ENCODE measurements at regions not wholly inside any gene's neighbourhood (a gene's known extent, or its start where the extent isn't known, plus 50 kb on each side); places are given as distances from the start of the nearest gene placed in this dataset.
A peak's percentile ranks its signal among the peaks of the same experiment; 100 is the strongest.
"Not testable (repeated sequence)": the region's sequence is repeated elsewhere in the genome, so short reads cannot be mapped to it uniquely, and the experiment has no call there.

DNA sequence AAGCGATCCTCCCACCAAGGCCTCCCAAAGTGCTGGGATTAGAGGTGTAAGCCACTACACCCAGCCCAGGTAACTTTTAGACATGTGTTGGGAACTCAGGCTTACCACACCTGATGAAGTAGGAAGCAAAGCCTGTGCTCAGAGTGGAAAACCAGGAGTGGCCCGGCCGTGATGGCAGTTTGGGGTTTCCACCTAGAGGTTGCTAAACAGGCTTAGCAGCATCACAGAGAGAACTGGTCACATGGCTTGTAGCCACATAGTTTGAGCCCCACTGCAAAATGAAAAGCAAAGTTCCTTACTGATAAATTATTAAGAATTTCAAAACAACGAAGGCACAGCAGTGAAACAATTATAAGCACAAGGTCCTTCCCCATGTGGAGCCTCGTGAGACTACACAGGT lies 142.6 kb upstream of the CXADR start:
- Mint-ChIP-seq H3K9me3 (no peaks in the 10 kb centered on the region), H3K27me3 (peaks cover 9% of the 10 kb centered on the region)
- CTCF ChIA-PET, result no interaction called here

DNA sequence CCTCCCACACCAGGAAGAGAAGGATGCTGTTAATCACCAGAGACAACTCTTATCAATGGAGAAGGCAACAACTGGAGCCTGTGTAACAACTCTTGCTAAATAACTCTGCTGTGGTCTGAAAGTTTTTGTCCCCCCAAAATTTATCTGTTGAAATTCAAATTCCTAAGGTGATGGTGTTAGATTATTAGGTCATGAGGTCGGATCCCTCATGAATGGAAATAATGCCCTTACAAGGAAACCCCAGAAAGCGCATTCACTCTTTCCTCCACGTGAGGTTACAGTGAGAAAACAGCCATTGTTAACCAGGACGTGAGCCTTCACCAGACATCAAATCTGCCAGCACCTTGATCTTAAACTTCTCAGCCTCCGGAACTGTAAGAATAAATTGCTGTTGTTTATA lies 141.9 kb upstream of the CXADR start:
- Mint-ChIP-seq H3K27ac (no peak overlapping the region), H3K27me3 (peaks cover 9% of the 10 kb centered on the region), H3K9me3 (no peaks in the 10 kb centered on the region), H3K36me3 (ENCODE audit: low read depth) (no peaks in the 10 kb centered on the region), H3K4me1 (no peaks in the 10 kb centered on the region), H3K4me3 (no peak overlapping the region)
- ChIA-PET CTCF (no interaction called here), POLR2A (no interaction called here)
- DNase-seq, result no peak

More for the DNA sequence above, 142.6 kb upstream of the CXADR start:
- Mint-ChIP-seq H3K4me1 (no peaks in the 10 kb centered on the region), H3K27ac (no peak overlapping the region), H3K36me3 (ENCODE audit: low read depth) (no peaks in the 10 kb centered on the region), H3K4me3 (no peak overlapping the region)
- POLR2A ChIA-PET, result no interaction called here
- no peak for DNase-seq

DNA sequence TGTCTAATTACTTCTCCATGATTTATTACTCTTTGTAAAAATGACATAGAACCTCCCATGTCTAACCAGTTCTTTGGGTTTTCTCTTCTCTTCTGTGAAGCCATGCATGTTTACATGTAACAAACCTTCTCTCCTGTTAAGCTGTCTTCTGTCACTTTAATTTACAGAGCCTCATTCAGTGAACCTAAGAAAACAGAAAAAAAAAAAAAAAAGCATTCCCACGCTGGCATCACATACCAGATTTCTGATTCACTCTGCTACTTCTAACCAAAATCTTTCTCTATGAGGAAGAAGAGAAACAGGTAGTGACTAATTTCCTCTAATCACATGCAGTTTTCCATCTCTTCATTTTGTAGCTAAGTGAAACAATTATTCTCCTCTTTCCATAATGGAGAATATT lies 141.4 kb upstream of the CXADR start:
- Mint-ChIP-seq H3K27me3 (peaks cover 9% of the 10 kb centered on the region), H3K4me1 (no peaks in the 10 kb centered on the region), H3K9me3 (no peaks in the 10 kb centered on the region), H3K4me3 (no peak overlapping the region), H3K36me3 (ENCODE audit: low read depth) (no peaks in the 10 kb centered on the region), H3K27ac (no peak overlapping the region)
- POLR2A ChIA-PET, result no interaction called here
- DNase-seq, result no peak
- CTCF ChIA-PET, result no interaction called here

DNA sequence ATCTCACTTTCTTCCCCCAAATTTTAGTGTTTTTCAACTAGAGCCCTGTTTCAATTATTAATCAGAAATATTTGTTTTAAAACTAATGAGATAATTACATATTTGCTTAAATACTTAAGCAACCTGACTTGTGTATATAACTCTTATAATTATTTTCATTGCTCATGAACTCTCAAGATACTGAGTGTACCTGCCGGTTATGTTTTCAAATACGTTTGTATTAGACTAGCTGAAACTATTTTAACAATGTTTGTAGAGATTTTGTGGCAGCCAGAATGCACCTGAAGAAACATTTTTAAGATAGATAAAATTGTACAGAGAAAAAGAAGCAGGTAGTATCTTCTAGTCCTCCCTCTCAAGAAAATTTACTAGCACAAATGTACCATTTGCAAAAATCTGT lies 140.6 kb upstream of the CXADR start:
- no peaks in the 10 kb centered on the region for H3K4me1 Mint-ChIP-seq
- H3K9me3 Mint-ChIP-seq, result no peaks in the 10 kb centered on the region
- H3K36me3 Mint-ChIP-seq (ENCODE audit: low read depth), result no peaks in the 10 kb centered on the region
- H3K27me3 Mint-ChIP-seq, result peaks cover 9% of the 10 kb centered on the region
- DNase-seq, result no peak
- ChIA-PET CTCF (no interaction called here), POLR2A (no interaction called here)
- no peak overlapping the region for H3K27ac Mint-ChIP-seq
- H3K4me3 Mint-ChIP-seq, result no peak overlapping the region

DNA sequence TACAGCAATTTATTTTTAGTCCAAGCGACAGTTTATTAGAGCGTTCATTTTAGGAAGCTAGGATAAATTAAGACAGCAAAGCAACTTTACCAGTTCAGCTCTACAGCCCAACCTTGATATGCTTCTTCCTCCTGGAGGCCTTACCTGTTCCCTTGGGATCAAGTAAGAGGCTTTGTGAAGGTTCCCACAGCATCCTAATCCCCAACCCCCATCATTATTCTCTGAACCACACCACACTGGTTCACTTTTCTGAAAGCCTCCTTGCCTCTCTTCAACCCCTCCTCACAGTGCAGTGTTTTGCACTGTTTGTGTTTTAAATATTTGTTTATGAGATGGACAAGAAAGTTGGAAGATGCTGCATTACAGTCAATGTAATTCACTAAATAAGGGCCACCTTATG lies 126.3 kb upstream of the CXADR start:
- Mint-ChIP-seq H3K9me3 (peaks cover 4% of the 10 kb centered on the region), H3K36me3 (ENCODE audit: low read depth) (no peaks in the 10 kb centered on the region)
- POLR2A ChIA-PET, result interaction anchor here (0.7 kb wide), 1 partner anchor 253 kb away, joined by 3 read pairs; no protein-coding TSS in a partner anchor

DNA sequence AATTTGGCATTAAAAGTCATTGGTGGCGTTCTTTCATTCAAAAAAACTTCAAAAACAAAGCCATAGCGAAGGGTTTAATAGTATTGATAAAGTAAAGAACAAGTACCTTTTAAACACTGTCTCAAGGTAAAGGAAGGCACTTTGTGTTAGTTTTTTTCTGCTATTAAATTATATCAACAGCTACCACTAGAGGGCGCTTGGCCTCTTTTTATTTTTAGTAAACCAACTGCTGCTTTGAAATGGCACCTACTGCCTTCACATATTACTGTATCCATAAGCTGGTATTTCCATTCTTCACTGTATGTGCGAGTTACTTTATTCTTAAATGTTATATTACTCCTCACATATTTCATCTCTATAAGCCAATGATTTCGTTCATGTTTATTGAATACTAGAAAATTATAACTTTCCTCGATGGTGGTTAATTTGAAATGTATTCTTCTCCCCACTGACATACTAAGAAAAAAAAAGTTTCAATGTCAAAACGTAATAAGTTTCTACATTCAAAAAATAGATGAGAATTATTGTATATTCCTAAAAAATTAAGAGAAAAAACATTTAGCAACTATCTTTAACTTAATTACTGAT lies 125.7 kb upstream of the CXADR start:
- no peaks in the 10 kb centered on the region for H3K36me3 Mint-ChIP-seq (ENCODE audit: low read depth)
- no peaks in the 10 kb centered on the region for H3K27me3 Mint-ChIP-seq
- H3K4me3 Mint-ChIP-seq, result no peak overlapping the region
- H3K27ac Mint-ChIP-seq, result no peak overlapping the region
- DNase-seq, result peak; percentile 69
- peaks cover 4% of the 10 kb centered on the region for H3K9me3 Mint-ChIP-seq
- no peaks in the 10 kb centered on the region for H3K4me1 Mint-ChIP-seq
- CTCF ChIA-PET, result interaction anchor here (0.7 to 1.0 kb wide), 3 partner anchors 126 to 199 kb away, joined by 3 to 6 read pairs (median 4); no protein-coding TSS in a partner anchor
- POLR2A ChIA-PET, result interaction anchor here (0.7 kb wide), 2 partner anchors 210 to 253 kb away, joined by 3 to 4 read pairs; no protein-coding TSS in a partner anchor

More for the DNA sequence above, 126.3 kb upstream of the CXADR start:
- no peak for DNase-seq
- no peaks in the 10 kb centered on the region for H3K4me1 Mint-ChIP-seq
- H3K4me3 Mint-ChIP-seq, result no peak overlapping the region
- H3K27me3 Mint-ChIP-seq, result no peaks in the 10 kb centered on the region
- no peak overlapping the region for H3K27ac Mint-ChIP-seq
- CTCF ChIA-PET, result interaction anchor here (1.0 kb wide), 1 partner anchor 199 kb away, joined by 6 read pairs; no protein-coding TSS in a partner anchor

DNA sequence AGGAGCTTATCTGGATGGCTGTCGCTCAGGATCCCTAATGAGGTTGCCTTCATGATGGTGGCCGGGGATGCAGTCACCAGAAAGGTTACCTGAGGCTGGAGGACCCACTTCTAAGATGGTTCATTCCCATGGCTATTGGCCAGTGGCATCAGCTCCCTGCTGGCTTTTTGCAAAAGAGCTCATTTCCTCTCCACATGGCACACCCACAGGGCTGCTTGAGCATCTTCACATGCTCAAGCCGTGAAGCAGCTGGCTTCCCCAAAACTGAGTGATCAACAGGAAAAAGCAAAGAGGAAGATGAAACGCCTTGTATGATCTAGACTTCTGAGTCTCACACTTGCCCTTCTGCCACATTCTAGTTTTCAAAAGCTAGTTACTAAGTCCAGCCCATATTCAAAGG lies 124.6 kb upstream of the CXADR start:
- ChIA-PET CTCF (interaction anchor here (1.0 to 1.2 kb wide), 2 partner anchors 125 to 198 kb away, joined by 4 read pairs; no protein-coding TSS in a partner anchor), POLR2A (interaction anchor here (0.7 kb wide), 1 partner anchor 209 kb away, joined by 4 read pairs; no protein-coding TSS in a partner anchor)
- no peak overlapping the region for H3K4me3 Mint-ChIP-seq
- no peaks in the 10 kb centered on the region for H3K36me3 Mint-ChIP-seq (ENCODE audit: low read depth)
- no peaks in the 10 kb centered on the region for H3K9me3 Mint-ChIP-seq
- H3K27me3 Mint-ChIP-seq, result no peaks in the 10 kb centered on the region
- H3K4me1 Mint-ChIP-seq, result no peaks in the 10 kb centered on the region
- H3K27ac Mint-ChIP-seq, result no peak overlapping the region
- no peak for DNase-seq

DNA sequence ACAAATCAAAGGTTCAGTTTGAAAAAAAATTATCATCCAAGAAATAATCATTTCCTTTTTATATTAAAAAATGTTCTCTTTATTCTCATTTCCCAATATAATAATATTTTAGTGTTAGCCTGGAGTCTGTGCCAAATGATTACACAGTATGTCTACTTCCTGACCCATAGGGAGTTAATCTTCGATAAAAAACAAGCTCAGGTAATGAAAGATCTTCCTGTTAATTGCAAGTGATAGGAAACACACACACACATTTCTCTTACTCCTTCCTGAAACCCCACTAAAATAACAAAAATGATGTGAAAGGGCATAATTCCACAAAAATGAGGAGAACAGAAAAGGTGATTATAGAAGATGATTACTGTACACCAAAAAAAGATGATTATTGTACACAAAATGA lies 123.5 kb upstream of the CXADR start:
- Mint-ChIP-seq H3K27ac (no peak overlapping the region), H3K36me3 (ENCODE audit: low read depth) (no peaks in the 10 kb centered on the region), H3K27me3 (no peaks in the 10 kb centered on the region), H3K4me3 (no peak overlapping the region), H3K4me1 (no peaks in the 10 kb centered on the region), H3K9me3 (no peaks in the 10 kb centered on the region)
- no peak for DNase-seq
- ChIA-PET CTCF (no interaction called here), POLR2A (no interaction called here)

DNA sequence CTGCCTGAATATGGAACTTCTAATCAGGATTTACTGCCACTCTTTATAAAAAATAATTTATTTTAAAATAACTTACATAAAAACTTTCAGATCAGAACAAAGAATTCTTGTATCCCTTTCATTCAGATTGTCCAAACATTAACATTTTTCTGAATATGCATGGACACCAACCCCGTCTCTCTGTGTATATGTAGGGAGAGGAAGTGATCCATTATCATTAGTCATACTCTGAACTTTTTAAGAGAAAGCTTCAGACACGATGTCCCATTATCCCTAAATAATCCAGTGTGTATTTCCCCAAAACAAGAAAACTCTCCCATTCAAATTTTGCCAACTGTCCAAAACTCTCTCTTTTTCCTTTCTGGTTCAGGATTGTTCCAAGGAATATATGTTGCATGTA lies 122.3 kb upstream of the CXADR start:
- Mint-ChIP-seq H3K4me1 (no peaks in the 10 kb centered on the region), H3K9me3 (no peaks in the 10 kb centered on the region), H3K36me3 (ENCODE audit: low read depth) (no peaks in the 10 kb centered on the region), H3K4me3 (no peak overlapping the region), H3K27ac (no peak overlapping the region), H3K27me3 (no peaks in the 10 kb centered on the region)
- no peak for DNase-seq
- CTCF ChIA-PET, result no interaction called here
- POLR2A ChIA-PET, result no interaction called here

DNA sequence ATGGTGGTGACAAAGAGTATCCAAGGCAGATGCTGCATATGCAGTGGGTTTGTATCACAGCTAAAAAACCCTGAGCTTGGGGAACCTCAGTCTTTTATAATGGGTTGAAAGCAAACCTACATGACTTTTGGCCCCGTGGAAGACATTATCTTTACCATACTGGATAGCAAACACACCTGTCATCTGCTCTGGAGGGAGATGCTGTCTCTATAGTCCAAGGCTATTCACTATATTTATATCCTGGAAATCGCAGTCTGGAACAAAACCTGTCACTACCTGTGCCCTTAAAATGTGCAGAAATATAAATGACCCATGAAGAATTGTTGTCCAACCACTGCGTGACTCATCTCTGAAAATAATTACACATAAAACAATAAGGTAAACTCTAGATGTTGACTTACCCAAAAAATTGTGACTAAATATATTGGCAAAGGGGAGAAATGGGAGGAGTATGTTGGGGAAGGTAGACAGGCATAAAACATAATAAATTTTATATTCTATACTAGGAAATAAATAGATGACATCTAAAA lies 121.0 kb upstream of the CXADR start:
- H3K36me3 Mint-ChIP-seq (ENCODE audit: low read depth), result no peaks in the 10 kb centered on the region
- CTCF ChIA-PET, result no interaction called here
- no peak overlapping the region for H3K27ac Mint-ChIP-seq
- no peaks in the 10 kb centered on the region for H3K9me3 Mint-ChIP-seq
- H3K4me3 Mint-ChIP-seq, result no peak overlapping the region
- no peaks in the 10 kb centered on the region for H3K4me1 Mint-ChIP-seq
- POLR2A ChIA-PET, result no interaction called here
- no peak for DNase-seq
- peaks cover 3% of the 10 kb centered on the region for H3K27me3 Mint-ChIP-seq

DNA sequence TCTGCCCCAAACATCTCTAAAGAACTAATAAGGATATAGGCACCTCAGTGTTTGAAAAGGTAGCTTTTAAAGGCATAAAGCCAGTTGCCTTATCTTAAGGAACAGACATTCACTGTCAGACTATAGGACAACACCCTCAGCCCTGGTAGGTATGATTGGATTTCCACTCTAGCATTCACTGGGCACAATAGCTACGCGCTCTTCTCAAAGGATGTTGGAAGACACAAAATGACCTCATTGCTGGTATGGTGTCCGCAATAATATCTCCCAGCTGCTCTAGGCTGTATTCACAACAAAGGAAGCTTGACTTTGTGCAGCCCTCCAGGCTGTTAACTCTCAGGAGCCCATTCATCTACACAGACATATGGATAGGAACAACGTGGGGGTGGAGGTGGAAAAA lies 119.4 kb upstream of the CXADR start:
- CTCF ChIA-PET, result interaction anchor here (0.6 to 0.9 kb wide), 3 partner anchors 12 to 30 kb away, joined by 3 to 5 read pairs (median 4); no protein-coding TSS in a partner anchor
- no peaks in the 10 kb centered on the region for H3K9me3 Mint-ChIP-seq
- POLR2A ChIA-PET, result no interaction called here
- no peak overlapping the region for H3K27ac Mint-ChIP-seq
- H3K27me3 Mint-ChIP-seq, result peaks cover 5% of the 10 kb centered on the region
- H3K4me3 Mint-ChIP-seq, result no peak overlapping the region
- no peaks in the 10 kb centered on the region for H3K4me1 Mint-ChIP-seq
- no peaks in the 10 kb centered on the region for H3K36me3 Mint-ChIP-seq (ENCODE audit: low read depth)
- DNase-seq, result no peak

DNA sequence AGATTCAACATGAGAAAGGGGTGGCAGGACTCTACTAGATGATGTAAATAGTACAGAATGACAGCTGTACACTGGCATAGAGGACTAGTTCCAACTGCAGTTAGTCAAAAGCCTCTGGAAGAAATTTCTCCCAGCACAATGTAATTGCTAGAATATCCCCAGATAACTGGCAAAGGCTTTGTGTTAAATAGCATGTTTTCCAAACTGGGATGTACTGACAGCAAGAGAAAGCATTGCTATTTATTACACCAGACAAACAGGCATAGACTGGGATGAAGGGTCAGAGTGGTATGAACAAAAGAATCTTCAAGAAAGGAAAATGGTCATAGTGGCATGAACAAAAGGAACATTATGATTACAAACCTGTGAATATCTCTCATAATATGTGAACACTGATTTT lies 115.9 kb upstream of the CXADR start:
- Mint-ChIP-seq H3K27me3 (peaks cover 5% of the 10 kb centered on the region), H3K4me3 (no peak overlapping the region), H3K9me3 (no peaks in the 10 kb centered on the region), H3K36me3 (ENCODE audit: low read depth) (no peaks in the 10 kb centered on the region), H3K4me1 (no peaks in the 10 kb centered on the region), H3K27ac (no peak overlapping the region)
- CTCF ChIA-PET, result interaction anchor here (0.9 kb wide), 1 partner anchor 45 kb away, joined by 3 read pairs; no protein-coding TSS in a partner anchor
- no peak for DNase-seq
- POLR2A ChIA-PET, result no interaction called here

DNA sequence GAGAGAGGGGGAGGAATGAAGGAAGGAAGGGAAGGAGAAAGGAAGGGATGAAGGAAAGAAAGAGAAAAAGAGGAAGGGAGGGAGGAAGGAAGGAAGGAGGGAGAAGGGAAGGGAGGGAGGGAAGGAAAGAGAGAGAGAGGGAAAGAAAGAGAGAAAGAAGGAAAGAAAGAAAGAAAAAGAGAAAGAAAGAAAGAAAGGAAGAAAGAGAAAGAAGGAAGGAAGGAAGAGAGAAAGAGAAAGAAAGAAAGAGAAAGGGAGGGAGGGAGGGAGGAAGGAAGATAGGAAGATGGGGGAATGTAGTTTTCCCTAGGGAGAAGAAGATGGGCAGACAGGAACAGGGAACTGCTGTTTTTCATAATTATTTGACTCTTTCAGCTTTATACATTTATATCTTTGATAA lies 115.1 kb upstream of the CXADR start:
- no peak for DNase-seq
- no peak overlapping the region for H3K27ac Mint-ChIP-seq
- no peaks in the 10 kb centered on the region for H3K36me3 Mint-ChIP-seq (ENCODE audit: low read depth)
- H3K4me3 Mint-ChIP-seq, result no peak overlapping the region
- H3K9me3 Mint-ChIP-seq, result no peaks in the 10 kb centered on the region
- H3K27me3 Mint-ChIP-seq, result peaks cover 5% of the 10 kb centered on the region
- H3K4me1 Mint-ChIP-seq, result no peaks in the 10 kb centered on the region
- ChIA-PET POLR2A (no interaction called here), CTCF (no interaction called here)

DNA sequence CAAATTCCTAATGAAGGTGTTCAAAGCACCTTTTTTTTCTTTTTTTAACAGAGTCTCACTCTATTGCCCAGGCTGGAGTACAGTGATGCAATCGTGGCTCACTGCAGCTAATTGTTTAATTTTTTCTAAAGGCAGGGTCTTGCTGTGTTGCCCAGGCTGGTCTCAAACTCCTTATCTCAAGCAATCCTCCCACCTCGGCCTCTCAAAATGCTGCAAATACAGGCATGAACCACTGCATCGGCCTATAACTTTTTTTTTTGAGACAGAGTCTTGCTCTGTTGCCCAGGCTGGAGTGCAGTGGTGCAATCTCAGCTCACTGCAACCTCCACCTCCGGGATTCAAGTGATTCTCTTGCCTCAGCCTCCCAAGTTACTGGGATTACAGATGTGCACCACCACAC lies 113.9 kb upstream of the CXADR start:
- POLR2A ChIA-PET; H3K9me3 Mint-ChIP-seq; DNase-seq; H3K36me3 Mint-ChIP-seq (ENCODE audit: low read depth); H3K4me3 Mint-ChIP-seq; H3K27ac Mint-ChIP-seq; H3K27me3 Mint-ChIP-seq; CTCF ChIA-PET; H3K4me1 Mint-ChIP-seq: not testable (repeated sequence)
